A549 (cell line): ENCODE measurements at regions not wholly inside any gene's neighbourhood (a gene's known extent, or its start where the extent isn't known, plus 50 kb on each side); places are given as distances from the start of the nearest gene placed in this dataset.

Source experiments
- ATAC-seq, 2 experiments: fragments of 200-7000 bp in 1 of 2; fragments of >200 bp in 1 of 2; cut with Nextera tagmentation in 1 of 2; cut with Tn5 transposase in 1 of 2; 3 replicates each; pipeline versions ENCODE4 v1.8.0 to v1.9.1; 2018 to 2020; ENCODE audit warnings: mild to moderate bottlenecking in 1 of 2, moderate library complexity in 1 of 2
- CTCF ChIA-PET: fragments of 300-600 bp; sonication (Branson Sonifier 250); formaldehyde crosslinking; extraction: SDS; loops from one replicate; lab custom pipeline; 2021; ENCODE audit warnings: antibody characterized with exemption, inconsistent platforms; lab: Yijun Ruan, JAX
- POLR2A ChIA-PET: fragments of 350-600 bp; formaldehyde crosslinking; extraction: SDS; loops from one replicate; lab custom pipeline; 2021; ENCODE audit warnings: antibody characterized with exemption, inconsistent platforms; lab: Yijun Ruan, JAX
- DNase-seq, 2 experiments: peaks; one replicate each; pipeline versions ENCODE4 v3.0.0 to v3.0.0-alpha.2; 2011 to 2016; ENCODE audit warnings: low read depth in 1 of 2, low spot score in 1 of 2
- FAIRE-seq: peaks from 2 replicates; lab custom pipeline; 2011; peaks lifted over from hg19 to GRCh38; lab: Jason Lieb, UNC
- H3K27ac ChIP-seq, 2 experiments: fragments of >200 bp; sonication (Bioruptor Twin); formaldehyde crosslinking; 3 replicates each; pipeline ENCODE4 v1.5.1; 2016 to 2017
- H3K4me1 ChIP-seq: fragments of >200 bp; sonication (Bioruptor Twin); formaldehyde crosslinking; 3 replicates; pipeline ENCODE4 v1.6.1; 2016
- H3K4me2 ChIP-seq: fragments of >200 bp; sonication (Bioruptor Twin); formaldehyde crosslinking; 3 replicates; pipeline ENCODE4 v1.6.1; 2016
- H3K4me3 ChIP-seq: fragments of >200 bp; sonication (Bioruptor Twin); formaldehyde crosslinking; 3 replicates; pipeline ENCODE4 v1.5.1; 2016
- H3K9me3 ChIP-seq: fragments of >200 bp; sonication (Bioruptor Twin); formaldehyde crosslinking; 3 replicates; pipeline ENCODE4 v1.6.1; 2016
- BHLHE40 ChIP-seq: IDR thresholded peaks from 2 replicates; pipeline ENCODE4 v1.6.1; 2012; ENCODE audit warnings: low read depth, low read length, inconsistent platforms
- CBX8 ChIP-seq: fragments of 200-600 bp; sonication (generic); IDR thresholded peaks from 2 replicates; pipeline ENCODE4 v1.6.1; 2016
- CEBPB ChIP-seq, 2 experiments: fragments of >200 bp in 1 of 2; sonication (Bioruptor Twin) in 1 of 2; formaldehyde crosslinking in 1 of 2; IDR thresholded peaks; 2 replicates each; pipeline ENCODE4 v1.6.1; 2012 to 2016
- CHD4 ChIP-seq: fragments of 200-600 bp; sonication (generic); IDR thresholded peaks from 2 replicates; pipeline ENCODE4 v1.6.1; 2016; ENCODE audit warnings: antibody characterized with exemption, mild to moderate bottlenecking, borderline replicate concordance
- CTCF ChIP-seq: fragments of >200 bp; sonication (Bioruptor Twin); formaldehyde crosslinking; IDR thresholded peaks from 3 replicates; pipeline ENCODE4 v1.5.1; 2016
- FOXS1 ChIP-seq: fragments of 250-450 bp; sonication (Bioruptor Pico); IDR thresholded peaks from 2 replicates; pipeline ENCODE4 v1.5.0; 2020; ENCODE audit warnings: mild to moderate bottlenecking, moderate library complexity
- GATA3 ChIP-seq: IDR thresholded peaks from 2 replicates; pipeline ENCODE4 v1.6.1; 2012; ENCODE audit warnings: borderline replicate concordance
- HES2 ChIP-seq: fragments of >200 bp; sonication (Bioruptor Twin); formaldehyde crosslinking; IDR thresholded peaks from 2 replicates; pipeline ENCODE4 v1.6.1; 2016
- HOXA7 ChIP-seq: fragments of 250-450 bp; sonication (Bioruptor Pico); IDR thresholded peaks from 2 replicates; pipeline ENCODE4 v1.5.0; 2020; ENCODE audit warnings: mild to moderate bottlenecking, moderate library complexity
- MAFK ChIP-seq: fragments of 450-650 bp; IDR thresholded peaks from 2 replicates; pipeline ENCODE4 v1.6.1; 2014; ENCODE audit not compliant: partially characterized antibody
- MAX ChIP-seq: IDR thresholded peaks from 2 replicates; pipeline ENCODE4 v1.6.1; 2012
- MAZ ChIP-seq: fragments of 150-350 bp; IDR thresholded peaks from 2 replicates; pipeline ENCODE4 v1.6.1; 2014; ENCODE audit warnings: antibody characterized with exemption, low read depth, low read length, borderline replicate concordance
- NFE2L2 ChIP-seq: fragments of 150-350 bp; conservative IDR thresholded peaks from 2 replicates; pipeline ENCODE4 v1.6.1; 2014; ENCODE audit warnings: low read length
- NPAS2 ChIP-seq: fragments of 250-450 bp; sonication (Bioruptor Pico); IDR thresholded peaks from 2 replicates; pipeline ENCODE4 v1.8.0; 2022; ENCODE audit warnings: mild to moderate bottlenecking, moderate library complexity, borderline replicate concordance
- NR3C1 ChIP-seq: fragments of >200 bp; sonication (Bioruptor Twin); formaldehyde crosslinking; IDR thresholded peaks from 3 replicates; pipeline ENCODE4 v1.6.1; 2017
- POLR2A ChIP-seq: IDR thresholded peaks from 2 replicates; pipeline ENCODE4 v1.6.1; 2012; ENCODE audit warnings: mild to moderate bottlenecking, low read length
- POLR2AphosphoS2 ChIP-seq: conservative IDR thresholded peaks from 2 replicates; pipeline ENCODE4 v1.6.1; 2012; ENCODE audit warnings: low read length, improper control_type of control experiment, inconsistent platforms
- ZSCAN20 ChIP-seq: fragments of 250-450 bp; sonication (Bioruptor Pico); IDR thresholded peaks from 2 replicates; pipeline ENCODE4 v1.8.0; 2022; ENCODE audit warnings: mild to moderate bottlenecking, moderate library complexity
- WGBS: methylation state at CpG from one replicate; pipeline ENCODE4 v1.1.6; 2017; ENCODE audit errors: missing lambda C conversion rate; 5-methylcytosine and 5-hydroxymethylcytosine counted together
- TF ChIP-seq, protein P1 (sequence below): fragments of 450-650 bp; IDR thresholded peaks from 2 replicates; pipeline ENCODE4 v1.6.1; 2014; ENCODE audit warnings: antibody characterized with exemption
- TF ChIP-seq, protein P2 (sequence below): fragments of 150-350 bp; IDR thresholded peaks from 2 replicates; pipeline ENCODE4 v1.6.1; 2014; ENCODE audit warnings: low read depth, mild to moderate bottlenecking, low read length
- TF ChIP-seq, protein P3 (sequence below): fragments of 200-600 bp; sonication (generic); IDR thresholded peaks from 2 replicates; pipeline ENCODE4 v1.6.1; 2016; ENCODE audit warnings: antibody characterized with exemption, mild to moderate bottlenecking, moderate library complexity

DNA sequence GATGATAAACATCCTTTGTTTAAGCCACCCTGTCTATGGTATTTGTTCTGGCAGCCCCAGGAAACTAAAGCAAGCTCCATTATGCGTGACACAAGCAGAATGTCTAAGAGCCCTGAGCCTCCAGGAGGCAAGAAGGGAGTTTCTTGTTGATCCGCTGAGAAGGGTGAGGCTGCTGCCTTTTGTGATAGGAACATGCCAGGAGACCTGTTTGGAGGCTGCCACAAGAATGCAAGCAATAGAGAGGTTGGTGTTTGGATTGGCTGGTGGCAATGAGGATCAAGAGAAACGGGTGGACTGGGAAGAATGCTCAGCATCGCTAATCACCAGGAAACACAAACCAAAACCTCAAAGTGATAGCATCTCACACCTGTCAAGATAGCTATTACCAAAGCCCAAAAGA lies 104.8 kb downstream of the ASB7 start:
- WGBS, result 61% methylated on average over 4 of the region's 4 CpGs

DNA sequence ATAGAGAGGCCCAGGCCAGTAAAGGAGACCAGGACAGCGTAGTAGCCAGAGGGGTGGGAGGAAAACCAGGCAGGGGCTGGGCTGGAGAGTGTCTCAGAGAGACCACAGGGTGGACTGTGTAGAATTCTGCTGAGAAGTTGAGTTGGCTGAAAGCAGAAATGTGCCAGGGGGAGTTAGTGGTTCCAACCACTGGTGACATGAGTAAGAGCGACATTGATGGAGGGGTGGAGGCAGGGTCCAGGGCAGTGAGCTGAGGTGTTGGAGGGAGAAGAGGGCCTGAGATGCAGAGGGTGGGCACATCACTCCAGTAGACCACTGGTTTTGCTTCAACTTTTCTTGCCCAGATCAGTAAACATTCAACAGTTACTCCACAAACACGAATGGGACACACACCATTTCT lies 106.5 kb downstream of the ASB7 start:
- no peak overlapping the region for H3K27ac ChIP-seq
- ATAC-seq (no peak), DNase-seq (no peak), FAIRE-seq (no peak)
- CTCF ChIA-PET, result interaction anchor here (1.1 to 1.8 kb wide), 3 partner anchors 8 to 37 kb away, joined by 3 to 4 read pairs (median 3); no protein-coding TSS in a partner anchor
- peaks cover 20% of the 10 kb centered on the region for H3K4me1 ChIP-seq
- no peak overlapping the region for H3K4me2 ChIP-seq
- 76% methylated on average over 3 of the region's 3 CpGs for WGBS
- H3K4me3 ChIP-seq, result no peak overlapping the region
- no peaks in the 10 kb centered on the region for H3K9me3 ChIP-seq
- no peak for TF ChIP-seq CHD4
- no peak for TF ChIP-seq HOXA7 (CRISPR knock-in tag)
- TF ChIP-seq POLR2AphosphoS2, result no peak
- TF ChIP-seq HES2, result no peak
- TF ChIP-seq CTCF, result no peak
- TF ChIP-seq, protein P1, sequence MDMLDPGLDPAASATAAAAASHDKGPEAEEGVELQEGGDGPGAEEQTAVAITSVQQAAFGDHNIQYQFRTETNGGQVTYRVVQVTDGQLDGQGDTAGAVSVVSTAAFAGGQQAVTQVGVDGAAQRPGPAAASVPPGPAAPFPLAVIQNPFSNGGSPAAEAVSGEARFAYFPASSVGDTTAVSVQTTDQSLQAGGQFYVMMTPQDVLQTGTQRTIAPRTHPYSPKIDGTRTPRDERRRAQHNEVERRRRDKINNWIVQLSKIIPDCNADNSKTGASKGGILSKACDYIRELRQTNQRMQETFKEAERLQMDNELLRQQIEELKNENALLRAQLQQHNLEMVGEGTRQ, result no peak
- TF ChIP-seq, protein P2, sequence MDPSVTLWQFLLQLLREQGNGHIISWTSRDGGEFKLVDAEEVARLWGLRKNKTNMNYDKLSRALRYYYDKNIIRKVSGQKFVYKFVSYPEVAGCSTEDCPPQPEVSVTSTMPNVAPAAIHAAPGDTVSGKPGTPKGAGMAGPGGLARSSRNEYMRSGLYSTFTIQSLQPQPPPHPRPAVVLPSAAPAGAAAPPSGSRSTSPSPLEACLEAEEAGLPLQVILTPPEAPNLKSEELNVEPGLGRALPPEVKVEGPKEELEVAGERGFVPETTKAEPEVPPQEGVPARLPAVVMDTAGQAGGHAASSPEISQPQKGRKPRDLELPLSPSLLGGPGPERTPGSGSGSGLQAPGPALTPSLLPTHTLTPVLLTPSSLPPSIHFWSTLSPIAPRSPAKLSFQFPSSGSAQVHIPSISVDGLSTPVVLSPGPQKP, result no peak
- no peak for TF ChIP-seq GATA3
- TF ChIP-seq NR3C1, result no peak
- TF ChIP-seq NPAS2, result no peak
- TF ChIP-seq ZSCAN20 (CRISPR knock-in tag), result no peak
- TF ChIP-seq BHLHE40, result no peak
- TF ChIP-seq POLR2A, result no peak
- no peak for TF ChIP-seq MAFK
- POLR2A ChIA-PET, result no interaction called here

More for the DNA sequence above, 104.8 kb downstream of the ASB7 start:
- CTCF ChIA-PET, result interaction anchor here (1.2 to 1.4 kb wide), 2 partner anchors 10 to 14 kb away, joined by 3 read pairs; no protein-coding TSS in a partner anchor
- DNase-seq (no peak), ATAC-seq (no peak), FAIRE-seq (no peak)
- POLR2A ChIA-PET, result no interaction called here
- H3K4me2 ChIP-seq, result no peak overlapping the region
- no peaks in the 10 kb centered on the region for H3K9me3 ChIP-seq
- no peak for TF ChIP-seq POLR2A
- TF ChIP-seq CEBPB (IDR thresholded peaks at IDR 0.05), result no peak
- TF ChIP-seq POLR2AphosphoS2, result no peak
- no peak for TF ChIP-seq FOXS1 (CRISPR knock-in tag)
- TF ChIP-seq NFE2L2, result no peak
- TF ChIP-seq CBX8, result no peak
- no peak for TF ChIP-seq MAX
- no peak for TF ChIP-seq MAZ
- no peak for TF ChIP-seq MAFK
- TF ChIP-seq, protein P3, sequence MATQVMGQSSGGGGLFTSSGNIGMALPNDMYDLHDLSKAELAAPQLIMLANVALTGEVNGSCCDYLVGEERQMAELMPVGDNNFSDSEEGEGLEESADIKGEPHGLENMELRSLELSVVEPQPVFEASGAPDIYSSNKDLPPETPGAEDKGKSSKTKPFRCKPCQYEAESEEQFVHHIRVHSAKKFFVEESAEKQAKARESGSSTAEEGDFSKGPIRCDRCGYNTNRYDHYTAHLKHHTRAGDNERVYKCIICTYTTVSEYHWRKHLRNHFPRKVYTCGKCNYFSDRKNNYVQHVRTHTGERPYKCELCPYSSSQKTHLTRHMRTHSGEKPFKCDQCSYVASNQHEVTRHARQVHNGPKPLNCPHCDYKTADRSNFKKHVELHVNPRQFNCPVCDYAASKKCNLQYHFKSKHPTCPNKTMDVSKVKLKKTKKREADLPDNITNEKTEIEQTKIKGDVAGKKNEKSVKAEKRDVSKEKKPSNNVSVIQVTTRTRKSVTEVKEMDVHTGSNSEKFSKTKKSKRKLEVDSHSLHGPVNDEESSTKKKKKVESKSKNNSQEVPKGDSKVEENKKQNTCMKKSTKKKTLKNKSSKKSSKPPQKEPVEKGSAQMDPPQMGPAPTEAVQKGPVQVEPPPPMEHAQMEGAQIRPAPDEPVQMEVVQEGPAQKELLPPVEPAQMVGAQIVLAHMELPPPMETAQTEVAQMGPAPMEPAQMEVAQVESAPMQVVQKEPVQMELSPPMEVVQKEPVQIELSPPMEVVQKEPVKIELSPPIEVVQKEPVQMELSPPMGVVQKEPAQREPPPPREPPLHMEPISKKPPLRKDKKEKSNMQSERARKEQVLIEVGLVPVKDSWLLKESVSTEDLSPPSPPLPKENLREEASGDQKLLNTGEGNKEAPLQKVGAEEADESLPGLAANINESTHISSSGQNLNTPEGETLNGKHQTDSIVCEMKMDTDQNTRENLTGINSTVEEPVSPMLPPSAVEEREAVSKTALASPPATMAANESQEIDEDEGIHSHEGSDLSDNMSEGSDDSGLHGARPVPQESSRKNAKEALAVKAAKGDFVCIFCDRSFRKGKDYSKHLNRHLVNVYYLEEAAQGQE, result no peak
- H3K4me1 ChIP-seq, result peaks cover 3% of the 10 kb centered on the region; the same call in 2 of the 3 replicates
- no peak overlapping the region for H3K27ac ChIP-seq
- no peak overlapping the region for H3K4me3 ChIP-seq
